Urinary bladder (tissue), 3 donors: ENCODE measurements at regions not wholly inside any gene's neighbourhood (a gene's known extent, or its start where the extent isn't known, plus 50 kb on each side); places are given as distances from the start of the nearest gene placed in this dataset.
"Not testable (repeated sequence)": the region's sequence is repeated elsewhere in the genome, so short reads cannot be mapped to it uniquely, and the experiment has no call there.

Experiments used
- DNase-seq: peaks from one replicate; pipeline ENCODE4 v3.0.0-alpha.2; 2015; ENCODE audit errors: extremely low spot score
- H3K27ac ChIP-seq: one replicate; pipeline ENCODE4 v1.5.1; 2013; ENCODE audit warnings: low read depth, mild to moderate bottlenecking, moderate library complexity
- H3K36me3 ChIP-seq: one replicate; pipeline ENCODE4 v1.6.1; 2013; ENCODE audit warnings: mild to moderate bottlenecking, moderate library complexity; ENCODE audit not compliant: insufficient read depth
- H3K4me1 ChIP-seq: one replicate; pipeline ENCODE4 v1.6.1; 2013; ENCODE audit warnings: mild to moderate bottlenecking, moderate library complexity; ENCODE audit not compliant: insufficient read depth
- H3K4me3 ChIP-seq: one replicate; pipeline ENCODE4 v1.5.1; 2013; ENCODE audit warnings: low read depth, low read length
- WGBS: extraction: QIAGEN DNeasy Blood & Tissue Kit; methylation state at CpG from one replicate; pipeline ENCODE4 v1.1.7; 2013; 5-methylcytosine and 5-hydroxymethylcytosine counted together
- donor health status: healthy with polysubstance abuse.
- donor health status: healthy.

DNA sequence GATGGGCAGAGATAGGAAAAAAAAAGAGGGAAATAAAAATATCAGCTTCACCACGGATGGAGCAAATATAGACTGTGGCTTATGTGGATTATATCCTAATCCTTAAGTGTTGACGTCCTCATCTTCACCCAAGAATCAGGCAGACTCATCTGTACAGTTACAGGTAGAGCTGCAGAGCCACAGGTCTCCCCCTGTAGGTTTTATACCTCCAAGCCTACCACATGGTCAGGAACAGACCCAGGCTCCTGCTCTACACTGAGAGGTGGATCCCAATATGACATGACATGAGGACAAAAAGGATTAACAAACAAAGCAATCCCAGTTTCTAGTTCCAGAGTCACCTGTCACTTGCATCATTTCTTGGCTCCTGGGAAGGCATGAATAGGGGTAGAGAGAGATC lies 400.8 kb downstream of the SEMA3D start:
- DNase-seq, result no peak
- H3K4me1 ChIP-seq, result no peaks in the 10 kb centered on the region
- H3K27ac ChIP-seq, result no peak overlapping the region
- 75% methylated on average over 2 of the region's 2 CpGs for WGBS
- no peaks in the 10 kb centered on the region for H3K36me3 ChIP-seq
- H3K4me3 ChIP-seq, result no peak overlapping the region

DNA sequence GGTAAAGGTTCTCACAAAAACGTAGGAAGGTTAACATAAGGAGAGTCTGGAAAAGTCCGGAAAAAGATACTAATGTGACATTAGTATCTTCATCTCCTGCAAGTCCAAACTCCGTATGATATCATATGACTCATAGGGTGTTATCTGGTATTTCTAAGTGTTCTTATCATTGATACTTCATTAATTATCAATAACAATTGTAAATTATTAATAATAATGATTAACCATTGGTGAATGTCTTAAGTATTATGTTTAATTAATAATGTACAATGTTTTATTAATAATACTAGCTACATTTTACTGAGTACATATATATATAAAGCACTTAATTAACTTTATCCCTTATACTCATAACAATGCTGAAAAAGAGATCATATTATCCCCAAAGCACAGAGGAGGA lies 402.4 kb downstream of the SEMA3D start:
- WGBS, result 95% methylated on average over 3 of the region's 3 CpGs
- Histone ChIP-seq H3K27ac (no peak overlapping the region), H3K36me3 (no peaks in the 10 kb centered on the region), H3K4me1 (no peaks in the 10 kb centered on the region), H3K4me3 (no peak overlapping the region)
- DNase-seq, result no peak

DNA sequence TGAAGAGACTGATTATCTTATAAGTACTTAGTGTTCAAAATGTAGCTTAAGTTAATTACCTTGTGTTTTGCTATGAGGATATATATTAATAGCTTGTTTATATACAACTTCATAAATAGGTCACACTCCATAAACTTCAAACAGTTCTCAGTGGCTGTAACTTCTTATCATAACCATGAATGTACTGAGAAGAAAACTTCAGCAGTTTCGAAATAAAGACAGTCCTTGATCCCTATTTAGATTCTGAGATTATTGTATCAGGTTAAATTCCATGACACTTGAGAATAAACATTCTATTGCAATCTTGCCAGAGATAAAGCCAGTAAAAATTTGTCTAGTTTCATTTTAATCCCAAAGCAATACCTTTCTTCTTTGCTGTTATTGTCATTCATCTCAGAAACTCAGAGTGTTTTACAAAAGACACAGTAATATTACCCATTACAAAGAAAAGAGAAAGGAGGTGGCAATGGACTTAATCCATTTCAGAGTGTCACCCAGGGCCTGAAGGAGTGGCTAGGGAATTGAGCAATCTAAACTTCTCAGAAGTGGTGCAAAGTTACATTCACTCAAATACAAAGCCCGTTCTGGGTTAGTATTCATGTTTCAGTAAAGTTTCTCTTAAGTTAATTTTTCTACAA lies 403.6 kb downstream of the SEMA3D start:
- Histone ChIP-seq H3K4me3 (no peak overlapping the region), H3K27ac (no peak overlapping the region), H3K4me1 (no peaks in the 10 kb centered on the region), H3K36me3 (no peaks in the 10 kb centered on the region)
- WGBS, result 33% methylated on average over 2 of the region's 2 CpGs
- DNase-seq, result no peak

DNA sequence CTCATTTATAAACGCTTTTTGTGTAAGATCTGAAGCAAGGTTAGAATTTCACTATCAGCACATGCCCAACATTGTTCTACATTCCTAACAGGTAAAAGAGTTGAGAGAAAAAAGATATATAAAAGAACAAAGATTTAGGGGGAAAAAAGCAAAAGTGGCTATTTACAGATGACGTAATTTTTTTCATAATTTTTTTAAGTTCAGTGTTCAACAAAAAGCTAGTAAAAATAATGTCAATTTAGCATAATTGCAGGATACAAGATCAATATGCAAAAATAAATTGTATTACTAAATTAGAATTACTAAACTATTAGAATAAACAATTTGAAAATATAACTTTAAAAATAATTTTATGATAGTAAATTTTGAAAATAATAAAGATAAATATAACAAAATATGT lies 405.0 kb downstream of the SEMA3D start:
- Histone ChIP-seq H3K36me3 (no peaks in the 10 kb centered on the region), H3K27ac (no peak overlapping the region), H3K4me3 (no peak overlapping the region), H3K4me1 (no peaks in the 10 kb centered on the region)
- DNase-seq, result no peak
- WGBS, result 99% methylated on average over 2 of the region's 2 CpGs

DNA sequence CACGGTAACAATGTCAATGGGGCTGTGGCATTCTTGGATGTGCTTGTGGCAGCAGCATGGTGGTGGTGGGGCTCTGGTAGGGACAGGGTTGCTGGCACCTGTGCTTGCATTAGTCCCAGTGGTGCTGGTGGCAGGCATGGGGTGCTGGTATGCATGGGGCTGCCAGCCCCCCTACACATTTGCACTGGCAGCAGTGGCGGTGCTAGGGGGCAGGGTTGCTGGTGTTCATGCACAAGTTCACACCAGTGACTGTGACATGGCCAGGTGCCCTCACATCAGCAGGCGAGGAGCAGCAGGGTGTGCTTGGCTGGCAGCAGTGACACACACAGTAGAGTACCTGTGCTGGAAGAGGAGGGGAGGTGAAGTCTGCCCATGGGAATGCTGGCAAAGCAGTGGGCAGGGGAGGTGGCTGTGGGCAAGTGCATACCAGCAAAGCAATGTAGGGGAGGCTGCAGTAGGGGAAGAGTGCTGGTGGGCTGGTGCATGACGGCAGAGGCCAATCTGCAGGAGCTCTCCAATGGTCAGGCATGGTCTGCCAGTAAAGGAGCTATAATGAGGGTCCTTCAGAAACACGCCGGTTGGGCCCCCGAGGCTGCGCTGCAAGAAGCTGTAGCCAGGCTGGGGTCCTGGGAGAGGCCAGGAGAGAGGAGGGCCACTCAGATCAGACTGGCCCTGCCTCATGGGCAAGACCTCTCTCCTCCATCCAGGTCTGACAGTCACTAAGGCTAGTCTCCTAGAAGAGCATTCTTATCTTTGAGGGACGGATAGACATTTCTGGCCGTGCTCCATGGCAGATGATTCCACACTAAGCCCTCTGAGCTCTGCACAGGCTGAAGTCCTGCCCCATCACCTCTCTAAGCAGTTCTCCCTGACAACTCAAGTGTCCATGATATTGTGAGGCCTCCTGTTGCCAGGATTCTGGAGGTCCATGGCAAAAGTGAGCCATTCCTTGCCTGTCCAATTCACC lies 406.4 kb downstream of the SEMA3D start:
- DNase-seq, result no peak
- no peak overlapping the region for H3K27ac ChIP-seq

DNA sequence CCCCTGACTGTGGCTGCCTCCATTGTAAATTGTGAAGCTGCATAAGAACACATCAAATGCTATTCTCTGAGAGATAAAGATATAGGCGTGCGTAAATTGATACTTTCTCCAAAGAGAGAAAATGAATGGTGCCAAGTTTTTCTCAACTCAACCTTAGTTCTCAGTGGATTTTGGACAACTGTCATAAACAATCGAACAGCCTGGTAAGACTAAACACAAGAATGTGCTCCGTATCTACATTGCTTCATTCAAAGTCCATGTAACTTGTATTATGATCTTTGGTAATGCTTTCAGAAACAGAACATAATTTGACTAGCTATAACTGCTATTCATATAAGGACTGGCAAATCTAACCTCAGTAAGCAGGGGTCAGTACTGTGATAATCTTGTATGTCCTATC lies 429.1 kb downstream of the SEMA3D start:
- Histone ChIP-seq H3K36me3 (no peaks in the 10 kb centered on the region), H3K27ac (no peak overlapping the region), H3K4me3 (no peak overlapping the region), H3K4me1 (no peaks in the 10 kb centered on the region)
- DNase-seq, result no peak
- 89% methylated on average over 4 of the region's 4 CpGs for WGBS

More for the DNA sequence above, 406.4 kb downstream of the SEMA3D start:
- no peaks in the 10 kb centered on the region for H3K4me1 ChIP-seq
- 95% methylated on average over 10 of the region's 10 CpGs for WGBS
- H3K4me3 ChIP-seq, result no peak overlapping the region
- H3K36me3 ChIP-seq, result no peaks in the 10 kb centered on the region

DNA sequence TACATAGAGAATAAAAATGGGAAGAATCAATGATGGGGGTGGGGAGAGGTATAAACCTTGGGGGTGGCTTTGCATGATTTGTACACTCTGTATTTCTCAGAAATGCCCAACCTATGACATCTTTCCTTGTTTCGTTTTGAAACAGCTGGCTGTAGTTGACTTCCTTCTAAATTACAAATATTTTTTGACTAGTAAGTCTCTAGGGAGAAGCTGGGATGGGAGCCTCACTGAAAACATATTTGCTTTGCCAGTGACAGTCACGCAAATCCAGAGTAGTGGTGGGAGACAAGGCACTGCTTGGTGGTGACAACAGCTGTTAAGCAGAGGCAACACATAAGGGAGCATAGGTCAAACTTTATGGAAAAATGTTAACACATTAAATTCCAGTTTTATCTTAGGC lies 440.5 kb downstream of the SEMA3D start:
- DNase-seq, result no peak
- 34% methylated on average over 2 of the region's 2 CpGs for WGBS

DNA sequence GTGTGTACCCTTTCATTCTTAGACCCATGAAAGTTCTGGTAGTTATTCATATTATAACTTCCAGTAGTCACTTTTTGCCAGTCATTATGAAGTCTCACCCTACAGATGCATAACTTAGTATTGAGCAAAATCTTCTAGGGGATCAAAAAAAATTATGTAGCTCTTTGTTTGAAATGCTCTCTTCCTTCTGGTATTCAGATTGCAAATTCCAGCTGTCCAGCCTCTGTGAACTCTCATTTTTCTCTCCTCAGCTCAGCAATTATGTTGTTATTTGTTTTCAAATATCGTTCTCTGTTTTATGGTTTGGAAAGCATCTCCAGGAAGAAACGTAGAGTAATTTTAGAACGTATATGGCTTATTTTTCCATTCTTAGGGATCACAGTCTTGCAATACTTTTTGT lies 442.5 kb downstream of the SEMA3D start:
- Histone ChIP-seq H3K36me3 (no peaks in the 10 kb centered on the region), H3K4me1 (no peaks in the 10 kb centered on the region), H3K27ac (no peak overlapping the region), H3K4me3 (no peak overlapping the region)
- WGBS, result 52% methylated on average over 3 of the region's 3 CpGs
- DNase-seq, result no peak

More for the DNA sequence above, 440.5 kb downstream of the SEMA3D start:
- H3K4me1 ChIP-seq, result no peaks in the 10 kb centered on the region
- no peak overlapping the region for H3K27ac ChIP-seq
- H3K36me3 ChIP-seq, result no peaks in the 10 kb centered on the region
- H3K4me3 ChIP-seq, result no peak overlapping the region

DNA sequence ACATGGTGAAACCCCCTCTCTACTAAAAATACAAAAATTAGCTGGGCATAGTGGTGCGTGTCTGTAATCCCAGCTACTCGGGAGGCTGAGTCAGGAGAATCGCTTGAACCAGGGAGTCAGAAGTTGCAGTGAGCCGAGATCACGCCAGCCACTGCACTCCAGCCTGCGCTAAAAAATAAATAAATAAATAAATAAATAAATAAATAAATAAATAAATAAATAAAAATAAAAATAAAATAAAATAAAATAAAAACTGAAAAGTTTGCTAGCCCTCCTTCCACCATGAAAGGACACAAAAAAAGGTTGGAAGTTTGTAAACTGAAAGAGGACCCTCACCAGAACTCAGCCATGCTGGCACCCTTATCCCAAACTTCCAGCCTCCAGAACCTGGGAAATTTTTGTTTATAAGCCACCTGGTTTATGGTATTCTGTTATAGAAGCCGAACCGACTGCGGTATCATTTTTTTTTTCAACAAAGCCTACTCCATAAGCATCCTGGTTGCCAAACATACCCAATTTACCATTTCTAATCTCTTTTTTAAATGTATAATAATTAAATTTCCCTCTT lies 448.2 kb downstream of the SEMA3D start:
- Histone ChIP-seq H3K4me1 (no peaks in the 10 kb centered on the region), H3K4me3 (no peak overlapping the region), H3K27ac (no peak overlapping the region), H3K36me3 (no peaks in the 10 kb centered on the region)
- DNase-seq, result no peak
- 95% methylated on average over 9 of the region's 9 CpGs for WGBS

DNA sequence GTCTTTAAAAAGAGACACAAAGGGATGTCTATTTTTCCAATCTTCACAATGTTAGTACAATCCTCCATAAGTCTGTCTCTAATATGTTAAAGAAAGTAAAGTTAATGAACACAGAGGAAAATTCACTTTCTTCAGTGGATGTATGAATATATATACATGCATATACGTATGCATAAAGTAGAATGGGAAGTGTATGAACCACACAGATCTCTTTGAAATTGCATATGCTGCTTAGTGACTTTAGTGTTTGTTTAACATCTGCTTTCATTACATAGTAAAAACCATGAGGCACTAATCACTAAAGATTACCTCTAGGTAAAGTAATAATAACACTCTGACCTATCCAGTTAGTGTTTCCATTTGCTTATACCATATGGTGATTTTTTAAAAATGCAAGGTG lies 451.2 kb downstream of the SEMA3D start:
- no peak overlapping the region for H3K4me3 ChIP-seq
- H3K36me3 ChIP-seq, result no peaks in the 10 kb centered on the region
- no peak overlapping the region for H3K27ac ChIP-seq
- 76% methylated on average over 1 of the region's 1 CpG for WGBS
- H3K4me1 ChIP-seq, result no peaks in the 10 kb centered on the region
- no peak for DNase-seq

DNA sequence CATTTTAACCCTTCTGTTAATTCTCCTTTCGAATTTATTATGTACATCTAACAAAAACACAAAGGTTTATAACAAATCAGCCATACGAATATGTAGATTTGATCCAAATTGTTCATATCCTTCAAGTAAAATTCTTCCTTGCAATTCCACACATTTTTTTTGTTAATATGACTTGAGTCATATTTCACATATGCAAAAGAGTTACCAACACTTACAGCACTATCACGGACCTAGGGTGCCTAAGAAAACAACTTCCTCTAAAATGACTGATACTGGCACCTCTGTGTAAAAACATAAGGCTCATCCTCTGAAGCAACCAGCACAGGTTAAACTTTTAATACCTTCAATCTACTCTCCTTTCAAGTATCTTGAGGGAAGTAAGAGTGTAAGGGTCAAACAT lies 451.8 kb downstream of the SEMA3D start:
- no peaks in the 10 kb centered on the region for H3K4me1 ChIP-seq
- H3K4me3 ChIP-seq, result no peak overlapping the region
- H3K27ac ChIP-seq, result no peak overlapping the region
- DNase-seq, result no peak
- no peaks in the 10 kb centered on the region for H3K36me3 ChIP-seq
- WGBS, result 89% methylated on average over 3 of the region's 3 CpGs

DNA sequence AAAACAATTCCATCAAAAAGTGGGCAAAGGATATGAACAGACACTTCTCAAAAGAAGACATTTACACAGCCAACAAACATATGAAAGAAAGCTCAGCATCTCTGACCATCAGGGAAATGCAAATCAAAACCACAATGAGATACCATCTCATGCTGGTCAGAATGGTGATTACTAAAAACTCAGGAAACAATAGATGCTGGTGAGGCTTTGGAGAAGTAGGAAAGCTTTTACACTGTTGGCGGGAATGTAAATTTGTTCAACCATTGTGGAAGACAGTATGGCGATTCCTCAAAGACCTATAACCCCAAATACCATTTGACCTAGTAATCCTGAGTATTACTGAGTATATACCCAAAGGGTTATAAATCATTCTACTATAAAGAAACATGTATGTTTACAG lies 452.9 kb downstream of the SEMA3D start:
- not testable (repeated sequence) for DNase-seq, H3K36me3 ChIP-seq, H3K4me3 ChIP-seq, H3K4me1 ChIP-seq, H3K27ac ChIP-seq
- WGBS, result 96% methylated on average over 2 of the region's 2 CpGs

DNA sequence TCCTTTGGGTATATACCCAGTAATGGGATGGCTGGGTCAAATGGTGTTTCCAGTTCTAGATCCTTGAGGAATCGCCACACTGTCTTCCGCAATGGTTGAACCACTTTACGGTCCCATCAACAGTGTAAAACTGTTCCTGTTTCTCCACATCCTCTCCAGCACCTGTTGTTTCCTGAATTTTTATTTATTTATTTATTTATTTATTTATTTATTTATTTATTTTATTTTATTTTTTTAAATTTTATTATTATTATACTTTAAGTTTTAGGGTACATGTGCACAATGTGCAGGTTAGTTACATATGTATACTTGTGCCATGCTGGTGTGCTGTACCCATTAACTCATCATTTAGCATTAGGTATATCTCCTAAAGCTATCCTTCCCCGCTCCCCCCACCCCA lies 456.0 kb downstream of the SEMA3D start:
- not testable (repeated sequence) for H3K36me3 ChIP-seq, H3K27ac ChIP-seq, DNase-seq, H3K4me1 ChIP-seq, H3K4me3 ChIP-seq
- WGBS, result 96% methylated on average over 4 of the region's 4 CpGs

DNA sequence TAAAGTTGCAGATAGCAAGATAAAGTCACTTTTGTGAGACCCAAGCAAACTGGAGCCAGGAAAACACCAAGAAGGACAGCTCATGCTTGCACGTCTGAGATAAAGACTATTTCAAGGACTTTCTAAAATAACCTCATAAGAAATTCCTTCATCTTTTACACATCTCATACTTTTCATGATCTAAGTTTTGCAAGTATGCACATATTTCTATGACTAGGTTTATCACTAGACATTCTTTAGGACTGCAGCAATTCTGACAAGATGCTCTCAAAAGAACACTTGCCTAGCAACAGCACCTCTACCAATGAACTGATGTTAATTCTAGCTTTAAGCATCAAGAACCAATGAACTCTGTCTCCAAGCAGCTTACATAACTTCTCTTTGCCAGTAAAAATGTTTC lies 457.6 kb downstream of the SEMA3D start:
- Histone ChIP-seq H3K36me3 (no peaks in the 10 kb centered on the region), H3K4me1 (no peaks in the 10 kb centered on the region), H3K27ac (no peak overlapping the region), H3K4me3 (no peak overlapping the region)
- WGBS, result 35% methylated on average over 1 of the region's 1 CpG
- no peak for DNase-seq
